Dermis microvascular lymphatic vessel endothelial cell (primary cell): ENCODE measurements at regions not wholly inside any gene's neighbourhood (a gene's known extent, or its start where the extent isn't known, plus 50 kb on each side); places are given as distances from the start of the nearest gene placed in this dataset.

Experiments
- DNase-seq, 2 donors: peaks; one replicate each; pipeline versions ENCODE4 v3.0.0 to v3.0.0-alpha.2; 2010; ENCODE audit warnings: low read depth in 2 of 2

DNA sequence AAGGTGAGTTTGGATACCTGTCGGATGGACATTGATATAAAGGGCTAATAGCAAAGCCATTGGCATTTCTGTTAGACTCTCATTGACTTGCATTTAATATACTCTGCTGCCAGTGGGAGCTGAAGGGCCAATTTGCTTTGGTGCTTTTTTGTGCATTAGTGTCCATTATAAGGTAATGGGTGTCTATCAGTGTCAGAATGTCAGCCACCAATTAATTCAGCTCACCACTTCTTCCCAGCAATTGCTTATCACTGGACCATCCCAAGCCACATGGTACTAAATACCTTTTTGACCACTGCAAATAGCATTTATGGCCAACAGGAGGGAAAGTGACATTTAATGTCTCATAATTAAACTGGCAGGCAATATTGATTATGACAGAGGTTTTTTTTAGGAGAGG is 317.8 kb downstream of the TEX29 start:
- DNase-seq, result no peak

DNA sequence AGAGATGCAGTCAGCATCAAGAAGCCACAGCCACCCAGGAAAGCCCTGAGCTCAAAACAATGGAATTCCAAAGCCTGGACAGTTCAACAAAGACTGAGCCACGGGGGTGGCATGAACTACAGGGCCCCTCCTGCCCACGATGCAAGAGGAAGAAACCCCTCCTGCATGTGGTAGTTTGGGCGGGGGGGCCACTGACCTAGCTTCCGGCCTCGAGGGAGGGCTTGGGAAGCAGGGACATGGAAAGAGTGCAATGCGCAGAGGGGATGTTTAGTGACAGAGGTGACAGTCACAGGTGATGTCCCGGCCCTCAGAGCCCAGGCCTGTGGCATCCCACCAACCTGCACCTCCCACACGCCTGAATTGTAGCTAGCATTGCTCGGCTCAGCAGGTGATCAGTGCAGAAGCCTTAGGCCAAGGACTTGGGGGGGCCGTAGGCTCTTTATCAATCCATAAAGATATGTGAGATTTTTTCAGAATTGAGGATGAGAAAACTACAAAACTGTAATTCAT is 318.8 kb downstream of the TEX29 start:
- DNase-seq, result no peak

DNA sequence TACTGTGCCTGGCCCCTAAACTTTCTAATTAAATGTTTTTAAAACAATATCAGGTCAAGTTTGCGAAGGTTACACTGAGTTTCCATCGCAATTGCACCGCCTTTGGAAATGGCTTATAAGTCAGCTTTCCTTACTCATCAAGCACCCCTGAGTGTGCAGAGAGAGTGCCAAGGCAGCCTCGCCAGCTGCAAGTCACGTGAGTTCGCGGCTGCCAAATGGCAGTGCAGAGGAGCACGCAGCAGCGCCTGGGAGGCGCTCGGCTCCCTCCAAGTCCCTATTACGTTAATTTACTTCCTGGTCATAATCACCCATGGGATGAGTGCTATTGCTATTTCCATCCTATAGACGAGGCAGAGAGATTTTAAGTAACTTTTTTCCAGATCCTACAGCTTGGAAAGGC is 319.6 kb downstream of the TEX29 start:
- DNase-seq, result no peak

DNA sequence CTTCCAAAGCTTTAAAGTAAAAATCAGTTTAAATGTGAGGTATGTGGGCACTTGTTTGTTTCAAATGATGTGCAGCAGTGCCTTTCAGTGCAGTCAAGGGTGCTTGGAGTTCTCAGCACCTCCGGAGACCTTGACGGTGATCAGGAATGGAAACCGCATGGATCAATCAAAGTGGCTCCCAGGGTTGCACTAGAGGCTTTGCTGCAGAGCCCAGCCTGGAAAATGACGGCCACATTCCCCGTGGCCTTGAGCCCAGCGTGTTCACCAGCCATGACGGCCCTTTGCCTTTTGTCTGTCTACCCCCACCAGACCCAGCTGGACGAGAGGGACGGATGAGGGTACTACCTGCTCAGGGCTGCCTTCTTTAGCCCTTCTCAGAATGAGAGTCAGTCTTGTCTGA is 320.0 kb downstream of the TEX29 start:
- no peak for DNase-seq

DNA sequence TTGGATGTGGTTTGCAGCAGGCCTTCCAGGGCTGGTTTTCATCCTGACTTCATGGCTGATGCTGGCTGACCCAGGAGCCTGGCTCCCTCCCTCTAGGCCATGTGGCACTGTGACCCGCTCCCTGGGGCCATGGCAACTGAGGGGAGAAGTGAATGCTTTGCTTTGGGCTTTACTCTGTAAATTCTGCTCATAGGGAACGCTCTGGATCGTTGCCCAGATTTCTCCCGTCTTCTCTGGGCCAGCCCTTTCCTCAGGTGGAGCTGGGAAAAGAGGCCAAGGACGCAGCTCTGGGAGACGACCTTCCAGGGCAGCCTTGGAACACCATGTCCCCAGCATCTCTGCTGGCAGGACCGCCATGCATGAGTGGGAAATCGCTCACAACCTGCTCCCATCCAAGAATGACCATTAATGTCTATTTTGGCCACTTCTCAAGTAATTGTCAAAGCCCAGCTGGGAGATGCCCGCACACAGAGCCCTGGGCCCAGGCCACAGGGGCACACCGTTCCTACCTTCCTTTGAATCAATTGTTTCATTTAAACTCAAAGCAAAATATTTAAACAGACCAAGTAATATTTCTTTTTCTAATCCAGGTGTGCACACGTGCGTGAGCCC is 321.8 kb downstream of the TEX29 start:
- DNase-seq, result no peak

DNA sequence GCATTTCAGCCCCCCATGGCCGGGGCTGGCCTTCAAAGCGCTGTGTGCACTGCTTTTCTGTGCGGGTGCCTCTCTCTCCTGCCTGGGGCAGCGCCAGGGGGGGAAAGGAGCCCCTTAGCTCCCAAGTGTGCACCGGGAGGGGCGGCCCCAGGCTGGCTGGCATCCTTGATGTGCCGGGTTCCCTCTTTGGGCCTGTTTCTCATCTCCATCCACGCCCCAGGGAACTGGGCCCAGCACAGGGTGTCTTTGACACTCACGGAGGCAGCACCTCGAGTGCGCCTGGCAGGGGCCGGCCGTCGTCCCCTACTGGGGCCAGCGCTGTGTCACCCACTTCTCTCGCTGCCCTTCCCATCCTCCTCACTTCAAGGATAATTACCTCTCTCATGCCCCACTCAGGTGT is 324.3 kb downstream of the TEX29 start:
- no peak for DNase-seq

DNA sequence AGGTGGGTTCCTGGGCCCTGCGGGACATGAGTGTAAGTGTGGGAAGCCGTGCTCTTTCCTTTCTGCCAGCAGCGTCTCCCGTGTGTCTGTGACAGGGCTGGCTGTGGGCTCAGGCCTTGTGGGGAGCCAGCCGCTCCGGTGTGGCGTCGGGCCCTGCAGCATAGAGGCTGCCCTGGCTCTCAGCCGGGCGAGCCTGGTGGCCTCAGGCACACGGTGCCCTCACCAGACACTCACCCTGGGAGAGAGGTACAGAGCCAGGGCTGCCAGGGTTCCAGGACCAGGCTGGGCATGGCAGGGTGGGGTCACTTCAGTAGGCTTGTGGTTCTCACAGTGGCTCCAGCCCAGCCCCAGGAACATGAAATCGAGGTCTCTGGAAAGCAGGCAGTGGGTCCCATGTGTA is 324.8 kb downstream of the TEX29 start:
- no peak for DNase-seq

DNA sequence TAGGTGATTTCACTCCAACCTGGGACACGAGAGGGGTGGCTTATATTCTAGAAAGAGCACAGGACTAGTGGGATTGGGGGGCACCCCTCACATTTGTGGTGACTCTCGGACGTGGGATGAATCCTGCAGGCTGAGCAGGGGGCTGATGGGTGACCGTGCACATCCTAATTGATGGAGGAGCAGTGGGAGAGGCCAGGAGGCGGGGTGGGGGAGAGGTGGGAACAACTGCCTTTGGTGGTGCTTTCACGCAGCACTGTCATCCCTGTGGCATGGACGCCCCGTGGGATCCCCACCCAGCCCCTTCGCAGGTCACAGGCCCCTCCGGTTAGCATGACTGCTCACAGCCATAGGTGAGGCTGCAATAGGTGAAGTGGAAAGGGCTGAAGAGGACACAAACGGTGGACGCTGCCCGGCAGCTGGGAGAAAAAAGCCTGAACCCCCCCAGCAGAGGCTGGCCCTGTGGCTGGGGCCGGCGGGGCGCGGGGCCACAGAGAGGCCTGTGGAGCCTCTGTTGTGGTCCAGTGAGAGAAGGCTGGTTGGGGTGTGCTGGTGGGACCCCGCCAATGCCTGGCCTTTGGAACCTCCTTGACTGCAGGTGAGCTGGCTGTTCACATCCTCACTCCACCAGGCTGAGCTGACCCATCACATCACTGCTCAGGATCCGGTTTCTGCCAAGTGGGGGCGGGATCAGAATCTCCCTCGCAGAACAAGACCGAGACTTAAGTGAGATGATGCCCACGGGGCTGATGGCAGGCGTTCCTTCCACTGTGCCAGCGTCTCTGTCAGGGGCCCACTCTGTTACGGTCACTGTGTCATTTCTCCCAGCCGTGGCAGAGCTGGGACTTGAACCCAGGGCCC is 325.4 kb downstream of the TEX29 start:
- DNase-seq, result no peak

GRCh38 chr13:111646456-111646855 is 326.0 kb downstream of the TEX29 start:
- no peak for DNase-seq

DNA sequence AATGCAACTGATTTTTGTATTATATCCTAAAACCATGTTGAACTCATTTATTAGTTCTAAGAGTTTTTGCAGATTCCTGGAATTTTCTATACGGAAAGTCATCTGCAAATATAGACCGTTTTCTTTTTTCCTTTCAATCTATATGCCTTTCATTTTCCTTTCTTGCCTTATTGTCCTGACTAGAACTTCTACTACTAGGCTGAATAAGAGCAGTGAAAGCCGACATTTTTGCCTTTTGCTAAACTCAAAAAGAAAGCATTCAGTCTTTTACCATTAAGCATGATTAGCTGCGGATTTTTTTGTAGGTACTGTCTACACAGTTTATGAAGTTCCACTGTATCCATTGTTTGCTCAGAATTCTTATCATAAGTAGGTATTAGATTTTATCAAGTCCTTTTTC is 328.4 kb downstream of the TEX29 start:
- DNase-seq, result no peak

DNA sequence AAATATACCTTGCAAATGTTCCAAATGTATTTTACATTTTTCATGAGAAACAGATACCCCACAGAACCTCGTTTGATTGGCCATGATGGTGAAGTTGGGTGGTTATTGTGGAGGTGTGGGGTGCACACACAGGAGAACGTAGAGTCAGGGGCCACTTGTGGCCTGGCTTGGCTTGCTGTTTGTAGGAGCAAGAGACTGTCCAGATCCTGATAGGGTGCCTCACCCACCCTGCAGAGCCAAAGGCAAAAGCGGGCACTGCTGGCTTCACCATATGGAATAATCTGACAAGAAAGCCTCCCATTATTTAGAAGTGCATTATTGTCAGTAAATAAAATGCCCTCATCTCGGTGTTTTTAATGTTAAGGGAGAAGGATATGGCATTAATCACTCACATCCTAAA is 330.2 kb downstream of the TEX29 start:
- DNase-seq, result no peak

GRCh38 chr13:111652676-111653075 is 332.2 kb downstream of the TEX29 start:
- DNase-seq, result no peak

GRCh38 chr13:111654531-111654930 is 334.1 kb downstream of the TEX29 start:
- DNase-seq, result no peak

DNA sequence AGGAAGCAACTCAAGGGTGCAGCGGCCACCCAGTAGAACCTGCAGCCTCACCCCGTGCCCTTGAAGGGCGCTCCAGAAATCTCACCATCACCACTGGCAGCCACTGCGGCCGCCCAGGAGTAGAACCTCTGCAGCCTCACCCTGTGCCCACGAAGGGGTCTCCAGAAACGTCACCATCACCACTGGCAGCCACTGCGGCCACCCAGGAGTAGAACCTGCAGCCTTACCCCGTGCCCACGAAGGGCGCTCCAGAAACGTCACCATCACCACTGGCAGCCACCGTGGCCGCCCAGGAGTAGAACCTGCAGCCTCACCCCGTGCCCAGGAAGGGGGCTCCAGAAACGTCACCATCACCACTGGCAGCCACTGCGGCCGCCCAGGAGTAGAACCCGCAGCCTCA is 336.0 kb downstream of the TEX29 start:
- no peak for DNase-seq

- DNase-seq, result no peak
Observed at GRCh38 chr13:111657013-111657412, 336.6 kb downstream of the TEX29 start.

DNA sequence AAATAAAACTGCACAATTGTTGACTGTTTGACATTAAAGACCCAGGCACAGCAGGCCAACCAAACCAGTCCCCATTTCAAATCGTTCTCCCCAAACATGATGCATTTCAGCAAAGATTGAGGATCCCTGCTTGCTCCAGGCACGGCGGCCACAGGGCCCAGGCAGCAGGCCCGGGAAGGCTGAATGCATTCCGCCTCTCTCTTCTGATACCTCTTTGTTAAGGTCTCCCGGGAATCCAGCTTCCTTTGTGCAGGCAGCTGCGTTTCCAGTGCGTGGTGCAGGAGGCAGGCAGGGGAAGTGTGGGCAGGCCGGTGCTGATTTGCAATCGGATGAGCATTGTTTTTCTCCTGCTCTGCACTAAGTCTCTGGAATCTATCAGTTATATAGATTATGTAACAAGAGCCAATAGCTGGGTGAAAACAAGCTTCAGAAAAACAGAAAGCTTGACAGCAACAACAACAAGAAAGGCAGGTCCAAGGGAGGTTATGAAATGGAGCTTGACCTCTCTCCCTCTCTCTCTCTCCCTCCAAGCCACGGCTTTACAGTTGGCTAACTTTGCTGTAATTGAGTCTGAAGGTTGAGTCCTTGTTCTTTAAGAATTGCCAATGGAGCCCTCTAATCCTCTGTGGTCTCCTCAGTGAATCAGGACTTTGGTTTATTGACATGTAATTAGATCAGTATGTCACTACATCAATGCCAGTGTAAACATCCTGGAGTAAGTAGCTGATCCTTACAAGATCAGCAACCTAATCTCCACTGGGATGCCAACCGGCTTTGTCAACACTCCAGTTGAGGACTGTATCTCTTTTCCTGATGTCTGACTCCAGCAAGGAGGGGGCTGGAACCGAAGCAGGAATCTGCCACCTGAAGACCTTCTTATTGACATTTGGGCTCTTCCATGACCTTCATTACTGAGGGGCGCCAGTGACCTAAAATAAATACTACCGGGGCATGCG is 338.0 kb downstream of the TEX29 start:
- DNase-seq, result no peak

DNA sequence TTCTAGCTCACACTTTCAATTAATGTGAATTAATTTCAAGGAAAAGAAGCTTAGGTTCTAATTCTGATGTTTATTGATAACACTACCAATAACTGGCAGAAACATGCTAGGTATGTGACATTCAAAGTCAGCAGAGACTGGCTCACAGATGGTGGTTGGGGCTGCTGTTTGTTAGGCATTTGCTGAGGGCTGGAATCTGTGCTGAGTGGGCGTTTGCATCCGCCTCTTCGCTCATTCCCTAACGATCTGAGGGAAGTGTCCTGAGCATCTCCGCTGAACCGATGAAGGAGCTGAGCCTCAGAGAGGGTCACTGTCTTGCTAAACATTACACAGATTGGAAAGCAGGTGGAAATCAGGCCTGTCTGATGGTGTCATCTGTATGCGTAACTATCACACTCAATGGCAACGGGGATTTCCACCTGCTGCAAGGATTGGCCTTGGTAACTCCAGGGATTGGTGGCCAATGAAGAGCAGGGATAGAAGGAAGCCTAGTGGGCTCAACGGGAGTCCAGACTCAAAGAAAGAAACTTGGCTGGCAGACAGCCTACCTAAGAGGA is 338.9 kb downstream of the TEX29 start:
- no peak for DNase-seq

GRCh38 chr13:111659842-111660241 is 339.4 kb downstream of the TEX29 start:
- no peak for DNase-seq

GRCh38 chr13:111661052-111661451 is 340.6 kb downstream of the TEX29 start:
- no peak for DNase-seq

DNA sequence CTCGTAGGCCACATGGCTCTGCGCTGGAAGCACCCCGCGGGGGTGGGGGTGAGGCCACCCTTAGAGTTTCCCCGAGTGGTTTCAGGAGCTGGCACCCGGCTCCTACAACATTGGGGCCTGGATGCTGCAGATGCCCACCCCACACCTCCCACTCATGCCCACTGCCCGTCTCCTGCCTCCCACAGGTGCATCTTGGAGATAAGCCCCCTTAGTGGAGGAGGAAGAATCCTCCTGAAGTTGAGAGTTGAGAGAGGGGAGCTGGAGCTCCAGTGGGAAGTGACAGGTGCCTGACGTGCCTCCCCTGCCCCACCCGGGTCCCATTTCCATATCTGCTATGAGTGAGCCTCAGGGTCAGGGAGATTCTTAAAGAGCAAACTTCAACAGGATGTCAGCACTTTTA is 341.3 kb downstream of the TEX29 start:
- no peak for DNase-seq

GRCh38 chr13:111662451-111662850 is 342.0 kb downstream of the TEX29 start:
- no peak for DNase-seq

GRCh38 chr13:111662895-111663294 is 342.5 kb downstream of the TEX29 start:
- no peak for DNase-seq
